SU-DHL-6 (cell line): ENCODE measurements at regions not wholly inside any gene's neighbourhood (a gene's known extent, or its start where the extent isn't known, plus 50 kb on each side); places are given as distances from the start of the nearest gene placed in this dataset.

Experiments
- EZH2phosphoT487 ChIP-seq: fragments of 200-600 bp; sonication (generic), shearing (Covaris generic); conservative IDR thresholded peaks from 2 replicates; pipeline ENCODE4 v1.6.1; 2018; ENCODE audit warnings: mild to moderate bottlenecking, antibody characterized with exemption, low read length, moderate library complexity, mixed read lengths
- TF ChIP-seq, protein P1 (sequence below): fragments of 200-600 bp; sonication (generic); IDR thresholded peaks from one replicate; pipeline ENCODE4 v1.5.1; 2017; ENCODE audit warnings: antibody characterized with exemption, mild to moderate bottlenecking, low read length, moderate library complexity; ENCODE audit not compliant: insufficient read depth, poor library complexity, severe bottlenecking

DNA sequence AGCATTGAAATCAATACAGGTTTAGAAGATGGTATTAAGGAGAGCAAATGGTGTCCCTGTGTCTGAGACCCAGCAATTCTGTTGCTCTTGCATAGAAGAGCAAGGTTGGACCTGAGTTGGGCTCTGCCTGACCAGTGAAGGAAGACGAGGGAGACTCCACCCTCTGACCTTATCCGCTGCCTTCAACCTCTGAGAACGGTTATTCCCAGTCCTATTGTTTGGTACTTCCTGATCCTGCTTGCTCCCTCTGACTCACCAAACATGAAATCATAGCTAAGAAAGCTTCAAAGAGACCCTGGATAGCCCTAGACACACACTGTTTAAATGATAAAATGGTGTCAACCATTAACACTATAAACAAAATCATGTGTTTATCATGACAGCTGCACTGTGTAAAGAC lies 218.5 kb downstream of the PLK2 start:
- TF ChIP-seq, protein P1, sequence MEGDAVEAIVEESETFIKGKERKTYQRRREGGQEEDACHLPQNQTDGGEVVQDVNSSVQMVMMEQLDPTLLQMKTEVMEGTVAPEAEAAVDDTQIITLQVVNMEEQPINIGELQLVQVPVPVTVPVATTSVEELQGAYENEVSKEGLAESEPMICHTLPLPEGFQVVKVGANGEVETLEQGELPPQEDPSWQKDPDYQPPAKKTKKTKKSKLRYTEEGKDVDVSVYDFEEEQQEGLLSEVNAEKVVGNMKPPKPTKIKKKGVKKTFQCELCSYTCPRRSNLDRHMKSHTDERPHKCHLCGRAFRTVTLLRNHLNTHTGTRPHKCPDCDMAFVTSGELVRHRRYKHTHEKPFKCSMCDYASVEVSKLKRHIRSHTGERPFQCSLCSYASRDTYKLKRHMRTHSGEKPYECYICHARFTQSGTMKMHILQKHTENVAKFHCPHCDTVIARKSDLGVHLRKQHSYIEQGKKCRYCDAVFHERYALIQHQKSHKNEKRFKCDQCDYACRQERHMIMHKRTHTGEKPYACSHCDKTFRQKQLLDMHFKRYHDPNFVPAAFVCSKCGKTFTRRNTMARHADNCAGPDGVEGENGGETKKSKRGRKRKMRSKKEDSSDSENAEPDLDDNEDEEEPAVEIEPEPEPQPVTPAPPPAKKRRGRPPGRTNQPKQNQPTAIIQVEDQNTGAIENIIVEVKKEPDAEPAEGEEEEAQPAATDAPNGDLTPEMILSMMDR, result no peak
- TF ChIP-seq EZH2phosphoT487, result no peak
